HepG2 (cell line): ENCODE measurements at regions not wholly inside any gene's neighbourhood (a gene's known extent, or its start where the extent isn't known, plus 50 kb on each side); places are given as distances from the start of the nearest gene placed in this dataset.

Experiments
- ATAC-seq: fragments of 200-7000 bp; cut with Tn5 transposase; 3 replicates; pipeline ENCODE4 v1.9.1; 2020; ENCODE audit warnings: mild to moderate bottlenecking, moderate library complexity
- BruUV-seq: library from RNA; stranded (reverse); fragments of 400-500 nt; replicated peaks from 2 replicates; lab custom pipeline; 2021; lab: Mats Ljungman, UMichigan
- CTCF ChIA-PET: fragments of 300-600 bp; formaldehyde crosslinking; extraction: SDS; loops from one replicate; lab custom pipeline; 2021; ENCODE audit warnings: low total read pairs, inconsistent platforms, low intra/inter-chr PET ratio; lab: Yijun Ruan, JAX
- POLR2A ChIA-PET: fragments of 350-600 bp; sonication (Branson Sonifier 250); formaldehyde crosslinking; loops from one replicate; lab custom pipeline; 2020; ENCODE audit warnings: antibody characterized with exemption, inconsistent platforms; lab: Yijun Ruan, JAX
- DNase-seq: peaks from one replicate; pipeline ENCODE4 v3.0.0-alpha.2; 2015; ENCODE audit warnings: low spot score
- FAIRE-seq: peaks from 3 replicates; lab custom pipeline; 2011; peaks lifted over from hg19 to GRCh38; lab: Jason Lieb, UNC
- H2AFZ ChIP-seq: one replicate; pipeline ENCODE4 v1.6.1; 2011; ENCODE audit warnings: low read length, inconsistent platforms
- H3K27ac ChIP-seq: fragments of 300-600 bp; 3 replicates; pipeline ENCODE4 v1.8.0; 2011; ENCODE audit warnings: mixed run types, mild to moderate bottlenecking, mixed read lengths, low read length, inconsistent platforms; ENCODE audit not compliant: insufficient read depth; ENCODE audit errors: extremely low read length
- H3K27me3 ChIP-seq, 2 experiments: fragments of 200-600 bp in 1 of 2; 2 replicates in 1 of 2; 3 replicates in 1 of 2; pipeline versions ENCODE4 v1.6.0 to v1.8.0; 2011; ENCODE audit warnings: low read length in 2 of 2, mild to moderate bottlenecking in 2 of 2, moderate library complexity in 2 of 2, inconsistent platforms in 1 of 2; ENCODE audit not compliant: insufficient read depth in 2 of 2, control insufficient read depth in 1 of 2
- H3K36me3 ChIP-seq, 2 experiments: fragments of 200-600 bp in 1 of 2; replicated peaks in 1 of 2; 2 replicates in 1 of 2; 3 replicates in 1 of 2; pipeline versions ENCODE4 v1.5.1 to v1.8.0; 2011; ENCODE audit warnings: low read length in 2 of 2, inconsistent platforms in 1 of 2; ENCODE audit not compliant: insufficient read depth in 2 of 2, control insufficient read depth in 1 of 2
- H3K4me1 ChIP-seq: 2 replicates; pipeline ENCODE4 v1.5.1; 2012; ENCODE audit warnings: low read length, inconsistent platforms; ENCODE audit not compliant: insufficient read depth
- H3K4me2 ChIP-seq: 2 replicates; pipeline ENCODE4 v1.6.0; 2011; ENCODE audit warnings: low read depth, low read length, inconsistent platforms
- H3K4me3 ChIP-seq, 3 experiments: fragments of 200-600 bp in 1 of 3; sonication (generic), shearing (Covaris generic) in 1 of 3; replicated peaks in 1 of 3; 2 replicates each; pipeline ENCODE4 v1.5.1; 2011 to 2016; ENCODE audit warnings: low read length in 3 of 3, inconsistent platforms in 2 of 3, low read depth in 2 of 3, mild to moderate bottlenecking in 2 of 3, control low read depth in 1 of 3, mixed read lengths in 1 of 3; ENCODE audit not compliant: insufficient read depth in 1 of 3
- H3K79me2 ChIP-seq: one replicate; pipeline ENCODE4 v1.6.1; 2011; ENCODE audit warnings: low read length, inconsistent platforms; ENCODE audit not compliant: insufficient read depth
- H3K9ac ChIP-seq: 2 replicates; pipeline ENCODE4 v1.6.0; 2011; ENCODE audit warnings: mild to moderate bottlenecking, low read depth, low read length, inconsistent platforms; ENCODE audit not compliant: insufficient read depth
- H3K9me3 ChIP-seq: 2 replicates; pipeline ENCODE4 v1.5.1; 2012; ENCODE audit warnings: mild to moderate bottlenecking, low read length
- H4K20me1 ChIP-seq: 2 replicates; pipeline ENCODE4 v1.6.0; 2011; ENCODE audit warnings: inconsistent platforms, mild to moderate bottlenecking, low read length, moderate library complexity; ENCODE audit not compliant: insufficient read depth
- IKZF1 ChIP-seq: fragments of 450-650 bp; IDR thresholded peaks from 2 replicates; pipeline ENCODE4 v1.7.1; 2016
- ZNF10 ChIP-seq: sonication (generic); formaldehyde crosslinking; IDR thresholded peaks from 2 replicates; pipeline ENCODE4 v1.4.0; 2020; ENCODE audit warnings: mild to moderate bottlenecking, low read depth, missing genetic modification reagents, borderline replicate concordance
- WGBS: methylation state at CpG from one replicate; pipeline ENCODE4 v1.1.6; 2017; ENCODE audit warnings: low lambda C conversion rate; 5-methylcytosine and 5-hydroxymethylcytosine counted together
- in situ Hi-C: cut with HindIII; loops from 2 replicates; pipeline ENCODE4 v1.10.0; 2017; ENCODE audit warnings: low pct_unique_long_range_greater_than_20kb; ENCODE audit not compliant: extremely low pct_ligation_motif_present
- intact Hi-C: fragments of 100-400 bp; cut with micrococcal nuclease; formaldehyde crosslinking; loops from one replicate; pipeline ENCODE4 v1.10.0; 2022; ENCODE audit not compliant: unreplicated experiment
- TF ChIP-seq, protein P1 (sequence below): fragments of 450-650 bp; IDR thresholded peaks from 2 replicates; pipeline ENCODE4 v1.6.1; 2017; ENCODE audit warnings: mild to moderate bottlenecking
- TF ChIP-seq, protein P2 (sequence below): sonication (generic); formaldehyde crosslinking; IDR thresholded peaks from 2 replicates; pipeline ENCODE4 v1.8.0; 2022; ENCODE audit warnings: mild to moderate bottlenecking, missing genetic modification reagents; ENCODE audit not compliant: insufficient replicate concordance

GRCh38 chr9:134546746-134547145 is 94.9 kb upstream of the COL5A1 start:
- WGBS: 0% methylated on average over 3 of the region's 10 CpGs
- Histone ChIP-seq H3K9me3 (no peaks in the 10 kb centered on the region), H3K4me1 (no peaks in the 10 kb centered on the region), H3K79me2 (no peaks in the 10 kb centered on the region), H3K27me3 (peaks cover 12 to 73% of the 10 kb centered on the region in 2 experiments; a peak in 4 of 5 replicates), H2AFZ (no peak overlapping the region), H3K36me3 (no peaks in the 10 kb centered on the region), H3K9ac (no peak overlapping the region), H4K20me1 (no peaks in the 10 kb centered on the region), H3K4me2 (no peak overlapping the region), H3K4me3 (no peak overlapping the region), H3K27ac (no peak overlapping the region)
- intact Hi-C loops (no loop called here), in situ Hi-C loops (no loop called here)
- CTCF ChIA-PET: no interaction called here
- POLR2A ChIA-PET: no interaction called here
- DNase-seq (no peak), ATAC-seq (no peak), FAIRE-seq (no peak)
- BruUV-seq: no TSS peak
- TF ChIP-seq IKZF1 (no peak), ZNF10 (CRISPR knock-in tag) (no peak)
- TF ChIP-seq, protein P1, sequence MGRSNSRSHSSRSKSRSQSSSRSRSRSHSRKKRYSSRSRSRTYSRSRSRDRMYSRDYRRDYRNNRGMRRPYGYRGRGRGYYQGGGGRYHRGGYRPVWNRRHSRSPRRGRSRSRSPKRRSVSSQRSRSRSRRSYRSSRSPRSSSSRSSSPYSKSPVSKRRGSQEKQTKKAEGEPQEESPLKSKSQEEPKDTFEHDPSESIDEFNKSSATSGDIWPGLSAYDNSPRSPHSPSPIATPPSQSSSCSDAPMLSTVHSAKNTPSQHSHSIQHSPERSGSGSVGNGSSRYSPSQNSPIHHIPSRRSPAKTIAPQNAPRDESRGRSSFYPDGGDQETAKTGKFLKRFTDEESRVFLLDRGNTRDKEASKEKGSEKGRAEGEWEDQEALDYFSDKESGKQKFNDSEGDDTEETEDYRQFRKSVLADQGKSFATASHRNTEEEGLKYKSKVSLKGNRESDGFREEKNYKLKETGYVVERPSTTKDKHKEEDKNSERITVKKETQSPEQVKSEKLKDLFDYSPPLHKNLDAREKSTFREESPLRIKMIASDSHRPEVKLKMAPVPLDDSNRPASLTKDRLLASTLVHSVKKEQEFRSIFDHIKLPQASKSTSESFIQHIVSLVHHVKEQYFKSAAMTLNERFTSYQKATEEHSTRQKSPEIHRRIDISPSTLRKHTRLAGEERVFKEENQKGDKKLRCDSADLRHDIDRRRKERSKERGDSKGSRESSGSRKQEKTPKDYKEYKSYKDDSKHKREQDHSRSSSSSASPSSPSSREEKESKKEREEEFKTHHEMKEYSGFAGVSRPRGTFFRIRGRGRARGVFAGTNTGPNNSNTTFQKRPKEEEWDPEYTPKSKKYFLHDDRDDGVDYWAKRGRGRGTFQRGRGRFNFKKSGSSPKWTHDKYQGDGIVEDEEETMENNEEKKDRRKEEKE: no peak
- TF ChIP-seq, protein P2, sequence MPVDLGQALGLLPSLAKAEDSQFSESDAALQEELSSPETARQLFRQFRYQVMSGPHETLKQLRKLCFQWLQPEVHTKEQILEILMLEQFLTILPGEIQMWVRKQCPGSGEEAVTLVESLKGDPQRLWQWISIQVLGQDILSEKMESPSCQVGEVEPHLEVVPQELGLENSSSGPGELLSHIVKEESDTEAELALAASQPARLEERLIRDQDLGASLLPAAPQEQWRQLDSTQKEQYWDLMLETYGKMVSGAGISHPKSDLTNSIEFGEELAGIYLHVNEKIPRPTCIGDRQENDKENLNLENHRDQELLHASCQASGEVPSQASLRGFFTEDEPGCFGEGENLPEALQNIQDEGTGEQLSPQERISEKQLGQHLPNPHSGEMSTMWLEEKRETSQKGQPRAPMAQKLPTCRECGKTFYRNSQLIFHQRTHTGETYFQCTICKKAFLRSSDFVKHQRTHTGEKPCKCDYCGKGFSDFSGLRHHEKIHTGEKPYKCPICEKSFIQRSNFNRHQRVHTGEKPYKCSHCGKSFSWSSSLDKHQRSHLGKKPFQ (CRISPR knock-in tag): no peak
